NCI-H1105 (cell line): ENCODE measurements at regions not wholly inside any gene's neighbourhood (a gene's known extent, or its start where the extent isn't known, plus 50 kb on each side); places are given as distances from the start of the nearest gene placed in this dataset.

Experiments used
- DNase-seq: peaks from one replicate; lab custom pipeline; 2025; lab: John Stamatoyannopoulos, UW

GRCh38 chr6:165717732-165718465 lies 54.9 kb upstream of the PDE10A start:
- no peak for DNase-seq

- DNase-seq: no peak
These were observed 53.8 kb upstream of the PDE10A start for GRCh38 chr6:165716886-165717285.

GRCh38 chr6:165715428-165715827 lies 52.4 kb upstream of the PDE10A start:
- DNase-seq: no peak

GRCh38 chr6:165714907-165715306 lies 51.9 kb upstream of the PDE10A start:
- no peak for DNase-seq

- DNase-seq: no peak
These were observed 50.9 kb upstream of the PDE10A start for GRCh38 chr6:165713845-165714466.
